SK-N-SH (cell line): ENCODE measurements at regions not wholly inside any gene's neighbourhood (a gene's known extent, or its start where the extent isn't known, plus 50 kb on each side); places are given as distances from the start of the nearest gene placed in this dataset.

Source experiments
- GABPA ChIP-seq: IDR thresholded peaks from 2 replicates; pipeline ENCODE4 v1.4.0; 2012; ENCODE audit warnings: low read depth, mild to moderate bottlenecking
- RCOR1 ChIP-seq: fragments of 150-350 bp; IDR thresholded peaks from 2 replicates; pipeline ENCODE4 v1.6.1; 2017; ENCODE audit warnings: antibody characterized with exemption, low read length
- RXRA ChIP-seq: IDR thresholded peaks from 2 replicates; pipeline ENCODE4 v1.4.0; 2012; ENCODE audit warnings: low read depth, mild to moderate bottlenecking, borderline replicate concordance
- TF ChIP-seq, protein P1 (sequence below): fragments of 200-600 bp; sonication (generic); IDR thresholded peaks from 2 replicates; pipeline ENCODE4 v1.6.1; 2017; ENCODE audit warnings: antibody characterized with exemption, mild to moderate bottlenecking, moderate library complexity

DNA sequence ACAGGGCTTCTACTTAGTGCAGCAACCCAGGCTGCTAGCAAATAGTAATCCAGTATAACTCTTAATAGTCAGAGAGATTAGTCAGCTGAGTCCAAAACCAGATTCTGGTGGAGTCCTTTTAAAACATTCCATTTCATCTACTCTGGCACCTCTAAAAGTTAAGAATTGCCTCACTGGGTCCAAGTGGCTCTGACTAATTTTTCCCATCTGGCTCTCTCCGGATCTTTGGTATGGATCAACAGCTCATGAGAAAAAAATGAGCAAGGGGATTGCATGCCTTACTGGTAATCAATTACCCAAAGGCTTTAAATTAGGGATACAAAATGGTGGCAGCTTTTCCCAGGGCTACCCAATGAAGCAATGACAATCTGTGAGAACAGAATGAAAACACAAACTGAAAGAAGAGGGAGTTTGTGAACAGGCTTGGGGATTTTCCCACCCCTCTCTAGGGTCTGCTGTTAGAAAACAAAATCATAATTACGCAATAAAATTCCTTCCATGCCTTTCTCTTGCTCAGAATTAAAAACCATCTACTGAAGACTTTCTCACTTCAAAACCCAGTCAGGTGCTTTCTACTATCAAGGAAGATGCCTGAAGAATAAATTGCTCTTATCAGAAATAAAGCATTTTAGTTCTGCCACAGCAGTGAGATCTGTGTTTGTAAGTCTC, 84.6 kb upstream of the PMFBP1 start:
- TF ChIP-seq RXRA, result no peak
- no peak for TF ChIP-seq RCOR1
- TF ChIP-seq GABPA, result no peak
- TF ChIP-seq, protein P1, sequence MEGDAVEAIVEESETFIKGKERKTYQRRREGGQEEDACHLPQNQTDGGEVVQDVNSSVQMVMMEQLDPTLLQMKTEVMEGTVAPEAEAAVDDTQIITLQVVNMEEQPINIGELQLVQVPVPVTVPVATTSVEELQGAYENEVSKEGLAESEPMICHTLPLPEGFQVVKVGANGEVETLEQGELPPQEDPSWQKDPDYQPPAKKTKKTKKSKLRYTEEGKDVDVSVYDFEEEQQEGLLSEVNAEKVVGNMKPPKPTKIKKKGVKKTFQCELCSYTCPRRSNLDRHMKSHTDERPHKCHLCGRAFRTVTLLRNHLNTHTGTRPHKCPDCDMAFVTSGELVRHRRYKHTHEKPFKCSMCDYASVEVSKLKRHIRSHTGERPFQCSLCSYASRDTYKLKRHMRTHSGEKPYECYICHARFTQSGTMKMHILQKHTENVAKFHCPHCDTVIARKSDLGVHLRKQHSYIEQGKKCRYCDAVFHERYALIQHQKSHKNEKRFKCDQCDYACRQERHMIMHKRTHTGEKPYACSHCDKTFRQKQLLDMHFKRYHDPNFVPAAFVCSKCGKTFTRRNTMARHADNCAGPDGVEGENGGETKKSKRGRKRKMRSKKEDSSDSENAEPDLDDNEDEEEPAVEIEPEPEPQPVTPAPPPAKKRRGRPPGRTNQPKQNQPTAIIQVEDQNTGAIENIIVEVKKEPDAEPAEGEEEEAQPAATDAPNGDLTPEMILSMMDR, result no peak
